PC-3 (cell line): ENCODE measurements at regions not wholly inside any gene's neighbourhood (a gene's known extent, or its start where the extent isn't known, plus 50 kb on each side); places are given as distances from the start of the nearest gene placed in this dataset.

Source experiments
- CTCF ChIP-seq: fragments of 300-600 bp; sonication (generic); conservative IDR thresholded peaks from 2 replicates; pipeline ENCODE4 v1.5.1; 2017; ENCODE audit warnings: antibody characterized with exemption, low read depth, mild to moderate bottlenecking, low read length
- EZH2 ChIP-seq: fragments of 300-600 bp; sonication (generic); IDR thresholded peaks from one replicate; pipeline ENCODE4 v1.6.1; 2017; ENCODE audit warnings: antibody characterized with exemption, mild to moderate bottlenecking, low read length; ENCODE audit not compliant: unreplicated experiment
- EZH2phosphoT487 ChIP-seq: fragments of 300-600 bp; sonication (generic); IDR thresholded peaks from 2 replicates; pipeline ENCODE4 v1.6.1; 2018; ENCODE audit warnings: mild to moderate bottlenecking, antibody characterized with exemption, low read length, borderline replicate concordance

- TF ChIP-seq CTCF (no peak), EZH2 (no peak), EZH2phosphoT487 (no peak)
Observed at GRCh38 chr21:16597753-16598152, 868.0 kb downstream of the USP25 start.
